ENCODE measurements at regions not wholly inside any gene's neighbourhood (a gene's known extent, or its start where the extent isn't known, plus 50 kb on each side); places are given as distances from the start of the nearest gene placed in this dataset.

DNA sequence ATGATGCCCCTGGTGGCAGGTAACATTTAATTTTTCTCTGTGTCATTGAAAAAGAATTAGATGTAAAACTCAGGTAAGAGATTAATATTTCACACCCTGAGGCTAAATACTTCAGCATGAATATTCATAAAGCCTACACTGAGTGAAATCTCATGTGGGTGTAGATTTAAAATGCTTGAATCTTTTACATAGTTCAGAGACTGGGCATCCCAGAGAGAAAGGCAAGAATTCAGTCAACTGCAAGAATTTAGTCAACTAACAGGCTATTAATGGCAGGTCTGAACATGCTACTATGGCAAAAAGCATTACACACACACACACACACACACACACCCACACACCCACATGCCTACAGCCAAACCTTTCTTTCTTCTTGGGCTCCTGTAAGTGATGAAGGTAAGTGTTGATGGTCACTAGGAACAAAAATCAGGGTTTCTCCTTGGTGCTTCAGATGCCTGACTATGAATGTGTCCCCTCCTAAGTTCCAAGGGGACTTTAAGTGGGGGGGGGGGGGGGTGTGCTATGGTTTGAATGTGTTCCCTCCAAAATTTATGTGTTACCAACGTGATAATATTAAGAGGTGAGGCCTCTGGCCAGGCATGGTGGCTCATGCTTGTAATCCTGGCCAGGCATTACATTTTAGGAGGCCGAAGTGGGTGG lies 63.7 kb upstream of the PSMD7 start:
- Histone ChIP-seq H3K4me1 (ENCODE audit: control insufficient read depth in 1 of 2, insufficient read depth in 1 of 2, low read depth in 1 of 2, low read length in 1 of 2) (no peaks in the 10 kb centered on the region), H3K36me3 (no peaks in the 10 kb centered on the region), H3K4me3 (ENCODE audit: low read depth in 1 of 2, low read length in 1 of 2) (no peak overlapping the region), H3K9me3 (no peaks in the 10 kb centered on the region), H3K27ac (no peak overlapping the region), H3K27me3 (peaks cover 17% of the 10 kb centered on the region)
- TF ChIP-seq, protein P1, sequence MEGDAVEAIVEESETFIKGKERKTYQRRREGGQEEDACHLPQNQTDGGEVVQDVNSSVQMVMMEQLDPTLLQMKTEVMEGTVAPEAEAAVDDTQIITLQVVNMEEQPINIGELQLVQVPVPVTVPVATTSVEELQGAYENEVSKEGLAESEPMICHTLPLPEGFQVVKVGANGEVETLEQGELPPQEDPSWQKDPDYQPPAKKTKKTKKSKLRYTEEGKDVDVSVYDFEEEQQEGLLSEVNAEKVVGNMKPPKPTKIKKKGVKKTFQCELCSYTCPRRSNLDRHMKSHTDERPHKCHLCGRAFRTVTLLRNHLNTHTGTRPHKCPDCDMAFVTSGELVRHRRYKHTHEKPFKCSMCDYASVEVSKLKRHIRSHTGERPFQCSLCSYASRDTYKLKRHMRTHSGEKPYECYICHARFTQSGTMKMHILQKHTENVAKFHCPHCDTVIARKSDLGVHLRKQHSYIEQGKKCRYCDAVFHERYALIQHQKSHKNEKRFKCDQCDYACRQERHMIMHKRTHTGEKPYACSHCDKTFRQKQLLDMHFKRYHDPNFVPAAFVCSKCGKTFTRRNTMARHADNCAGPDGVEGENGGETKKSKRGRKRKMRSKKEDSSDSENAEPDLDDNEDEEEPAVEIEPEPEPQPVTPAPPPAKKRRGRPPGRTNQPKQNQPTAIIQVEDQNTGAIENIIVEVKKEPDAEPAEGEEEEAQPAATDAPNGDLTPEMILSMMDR (IDR thresholded peaks at IDR 0.05) = no peak

GRCh38 chr16:74230126-74230525 lies 66.5 kb upstream of the PSMD7 start:
- Histone ChIP-seq H3K36me3 (no peaks in the 10 kb centered on the region), H3K27me3 (peaks cover 17% of the 10 kb centered on the region), H3K9me3 (no peaks in the 10 kb centered on the region), H3K4me3 (ENCODE audit: low read depth in 1 of 2, low read length in 1 of 2) (no peak overlapping the region), H3K27ac (no peak overlapping the region), H3K4me1 (ENCODE audit: control insufficient read depth in 1 of 2, insufficient read depth in 1 of 2, low read depth in 1 of 2, low read length in 1 of 2) (no peaks in the 10 kb centered on the region)
- TF ChIP-seq, protein P1 (IDR thresholded peaks at IDR 0.05) = no peak

- Histone ChIP-seq H3K9me3 (no peaks in the 10 kb centered on the region), H3K27me3 (peaks cover 10% of the 10 kb centered on the region), H3K4me1 (ENCODE audit: control insufficient read depth in 1 of 2, insufficient read depth in 1 of 2, low read depth in 1 of 2, low read length in 1 of 2) (no peaks in the 10 kb centered on the region), H3K4me3 (ENCODE audit: low read depth in 1 of 2, low read length in 1 of 2) (no peak overlapping the region), H3K36me3 (no peaks in the 10 kb centered on the region), H3K27ac (no peak overlapping the region)
- TF ChIP-seq, protein P1 (IDR thresholded peaks at IDR 0.05) = no peak
Observed at GRCh38 chr16:74226338-74226954, 70.2 kb upstream of the PSMD7 start.

GRCh38 chr16:74224828-74225612 lies 71.6 kb upstream of the PSMD7 start:
- H3K27me3 ChIP-seq = no peaks in the 10 kb centered on the region
- H3K4me1 ChIP-seq (ENCODE audit: control insufficient read depth in 1 of 2, insufficient read depth in 1 of 2, low read depth in 1 of 2, low read length in 1 of 2) = no peaks in the 10 kb centered on the region
- no peaks in the 10 kb centered on the region for H3K9me3 ChIP-seq
- H3K4me3 ChIP-seq (ENCODE audit: low read depth in 1 of 2, low read length in 1 of 2) = no peak overlapping the region
- TF ChIP-seq, protein P1 (IDR thresholded peaks at IDR 0.05) = no peak
- H3K27ac ChIP-seq = no peak overlapping the region
- H3K36me3 ChIP-seq = no peaks in the 10 kb centered on the region

GRCh38 chr16:74221828-74222227 lies 74.8 kb upstream of the PSMD7 start:
- Histone ChIP-seq H3K36me3 (no peaks in the 10 kb centered on the region), H3K27ac (no peak overlapping the region), H3K27me3 (no peaks in the 10 kb centered on the region), H3K4me3 (ENCODE audit: low read depth in 1 of 2, low read length in 1 of 2) (no peak overlapping the region), H3K9me3 (no peaks in the 10 kb centered on the region), H3K4me1 (ENCODE audit: control insufficient read depth in 1 of 2, insufficient read depth in 1 of 2, low read depth in 1 of 2, low read length in 1 of 2) (no peaks in the 10 kb centered on the region)
- TF ChIP-seq, protein P1 (IDR thresholded peaks at IDR 0.05) = no peak

Data from neutrophil (primary cell).